ENCODE measurements at regions not wholly inside any gene's neighbourhood (a gene's known extent, or its start where the extent isn't known, plus 50 kb on each side); places are given as distances from the start of the nearest gene placed in this dataset.

- Histone ChIP-seq H3K27ac (ENCODE audit: low read length) (no peak overlapping the region), H3K9me3 (replicated peaks; ENCODE audit: insufficient read depth, low read length) (no peaks in the 10 kb centered on the region), H3F3A (ENCODE audit: insufficient read depth, low read length) (no peaks in the 10 kb centered on the region), H3K4me3 (ENCODE audit: low read length) (no peak overlapping the region), H3K9ac (ENCODE audit: low read length) (no peak overlapping the region), H3K9me2 (replicated peaks; ENCODE audit: insufficient read depth, low read length) (no peaks in the 10 kb centered on the region), H3K27me3 (replicated peaks; ENCODE audit: insufficient read depth, low read length) (no peaks in the 10 kb centered on the region), H4K20me1 (ENCODE audit: insufficient read depth, low read length) (no peaks in the 10 kb centered on the region), H2AFZ (ENCODE audit: low read length) (no peak overlapping the region), H3K4me1 (ENCODE audit: low read length) (no peaks in the 10 kb centered on the region), H3K4me2 (ENCODE audit: low read depth, low read length) (no peak overlapping the region), H3K36me3 (replicated peaks; ENCODE audit: insufficient read depth, low read length) (no peaks in the 10 kb centered on the region), H3K79me2 (ENCODE audit: low read length) (no peaks in the 10 kb centered on the region)
- no peak for DNase-seq
- TF ChIP-seq EZH2 (optimal IDR thresholded peaks at IDR 0.05; ENCODE audit: low read depth, low read length) (no peak), CTCF (IDR thresholded peaks at IDR 0.05; ENCODE audit: low read length) (no peak), EZH2phosphoT487 (IDR thresholded peaks at IDR 0.05; ENCODE audit: low read length) (no peak)
These were observed 656.0 kb upstream of the NDST4 start for GRCh38 chr4:115769396-115769795.

GRCh38 chr4:115763051-115763450 lies 649.6 kb upstream of the NDST4 start:
- Histone ChIP-seq H4K20me1 (ENCODE audit: insufficient read depth, low read length) (no peaks in the 10 kb centered on the region), H3K4me1 (ENCODE audit: low read length) (no peaks in the 10 kb centered on the region), H3K27me3 (replicated peaks; ENCODE audit: insufficient read depth, low read length) (no peaks in the 10 kb centered on the region), H3K36me3 (replicated peaks; ENCODE audit: insufficient read depth, low read length) (no peaks in the 10 kb centered on the region), H3K9ac (ENCODE audit: low read length) (no peak overlapping the region), H2AFZ (ENCODE audit: low read length) (no peak overlapping the region), H3K79me2 (ENCODE audit: low read length) (no peaks in the 10 kb centered on the region), H3K4me3 (ENCODE audit: low read length) (no peak overlapping the region), H3K9me2 (replicated peaks; ENCODE audit: insufficient read depth, low read length) (no peaks in the 10 kb centered on the region), H3K4me2 (ENCODE audit: low read depth, low read length) (no peak overlapping the region), H3K27ac (ENCODE audit: low read length) (no peak overlapping the region), H3F3A (ENCODE audit: insufficient read depth, low read length) (no peaks in the 10 kb centered on the region), H3K9me3 (replicated peaks; ENCODE audit: insufficient read depth, low read length) (no peaks in the 10 kb centered on the region)
- no peak for DNase-seq
- no peak for TF ChIP-seq CTCF (IDR thresholded peaks at IDR 0.05; ENCODE audit: low read length)
- TF ChIP-seq EZH2 (optimal IDR thresholded peaks at IDR 0.05; ENCODE audit: low read depth, low read length): no peak

- Histone ChIP-seq H3K27me3 (replicated peaks; ENCODE audit: insufficient read depth, low read length) (no peaks in the 10 kb centered on the region), H4K20me1 (ENCODE audit: insufficient read depth, low read length) (no peaks in the 10 kb centered on the region), H3K4me3 (ENCODE audit: low read length) (no peak overlapping the region), H3K27ac (ENCODE audit: low read length) (no peak overlapping the region), H3K9ac (ENCODE audit: low read length) (no peak overlapping the region), H3K4me1 (ENCODE audit: low read length) (no peaks in the 10 kb centered on the region), H3K9me2 (replicated peaks; ENCODE audit: insufficient read depth, low read length) (no peaks in the 10 kb centered on the region), H3K9me3 (replicated peaks; ENCODE audit: insufficient read depth, low read length) (no peaks in the 10 kb centered on the region), H3K4me2 (ENCODE audit: low read depth, low read length) (no peak overlapping the region), H3K79me2 (ENCODE audit: low read length) (no peaks in the 10 kb centered on the region), H3K36me3 (replicated peaks; ENCODE audit: insufficient read depth, low read length) (no peaks in the 10 kb centered on the region), H3F3A (ENCODE audit: insufficient read depth, low read length) (no peaks in the 10 kb centered on the region), H2AFZ (ENCODE audit: low read length) (no peak overlapping the region)
- TF ChIP-seq EZH2phosphoT487 (IDR thresholded peaks at IDR 0.05; ENCODE audit: low read length): no peak
- TF ChIP-seq CTCF (IDR thresholded peaks at IDR 0.05; ENCODE audit: low read length): no peak
- no peak for TF ChIP-seq EZH2 (optimal IDR thresholded peaks at IDR 0.05; ENCODE audit: low read depth, low read length)
- DNase-seq: no peak
These were observed 645.8 kb upstream of the NDST4 start for GRCh38 chr4:115759231-115759630.

All from MM.1S (cell line).